AG08396 (cell line): ENCODE measurements at regions not wholly inside any gene's neighbourhood (a gene's known extent, or its start where the extent isn't known, plus 50 kb on each side); places are given as distances from the start of the nearest gene placed in this dataset.
"Not testable (repeated sequence)": the region's sequence is repeated elsewhere in the genome, so short reads cannot be mapped to it uniquely, and the experiment has no call there.

Experiments used
- DNase-seq: peaks from one replicate; pipeline ENCODE4 v3.0.0; 2012; ENCODE audit warnings: low spot score, mixed read lengths

- no peak for DNase-seq
Measured at GRCh38 chr17:71548540-71549190, 572.2 kb upstream of the SOX9 start.

- no peak for DNase-seq
Measured at GRCh38 chr17:71550675-71551074, 570.1 kb upstream of the SOX9 start.

GRCh38 chr17:71553381-71553780 lies 567.4 kb upstream of the SOX9 start:
- no peak for DNase-seq

- no peak for DNase-seq
Measured at GRCh38 chr17:71558901-71559300, 561.9 kb upstream of the SOX9 start.

GRCh38 chr17:71572343-71572742 lies 548.5 kb upstream of the SOX9 start:
- no peak for DNase-seq

- no peak for DNase-seq
Measured at GRCh38 chr17:71578446-71578845, 542.4 kb upstream of the SOX9 start.

- no peak for DNase-seq
Measured at GRCh38 chr17:71580220-71580619, 540.6 kb upstream of the SOX9 start.

- no peak for DNase-seq
Measured at GRCh38 chr17:71585540-71585939, 535.3 kb upstream of the SOX9 start.

GRCh38 chr17:71592431-71592830 lies 528.4 kb upstream of the SOX9 start:
- DNase-seq, result no peak

- no peak for DNase-seq
Measured at GRCh38 chr17:71593078-71593477, 527.7 kb upstream of the SOX9 start.

- DNase-seq, result not testable (repeated sequence)
Measured at GRCh38 chr17:71599583-71599982, 521.2 kb upstream of the SOX9 start.

GRCh38 chr17:71600137-71600789 lies 520.6 kb upstream of the SOX9 start:
- no peak for DNase-seq

- no peak for DNase-seq
Measured at GRCh38 chr17:71601894-71602504, 518.8 kb upstream of the SOX9 start.

GRCh38 chr17:71613996-71614395 lies 506.8 kb upstream of the SOX9 start:
- DNase-seq, result no peak

GRCh38 chr17:71615820-71616219 lies 505.0 kb upstream of the SOX9 start:
- DNase-seq, result no peak

- DNase-seq, result not testable (repeated sequence)
Measured at GRCh38 chr17:71617767-71618166, 503.1 kb upstream of the SOX9 start.

GRCh38 chr17:71625330-71625729 lies 495.5 kb upstream of the SOX9 start:
- DNase-seq, result no peak

- no peak for DNase-seq
Measured at GRCh38 chr17:71628306-71628705, 492.5 kb upstream of the SOX9 start.

- no peak for DNase-seq
Measured at GRCh38 chr17:71631483-71631882, 489.3 kb upstream of the SOX9 start.

- no peak for DNase-seq
Measured at GRCh38 chr17:71632328-71632727, 488.5 kb upstream of the SOX9 start.

GRCh38 chr17:71633391-71633849 lies 487.4 kb upstream of the SOX9 start:
- DNase-seq, result peak; percentile 47

- DNase-seq, result no peak
Measured at GRCh38 chr17:71634376-71634775, 486.4 kb upstream of the SOX9 start.

GRCh38 chr17:71635187-71635586 lies 485.6 kb upstream of the SOX9 start:
- no peak for DNase-seq
